T-helper 2 cell treated with Interferon-gamma antibody and Interleukin-4, amounts not matched to agents 100 ng/mL and 5 ng/mL, for 36 hours (primary cell): ENCODE measurements at regions not wholly inside any gene's neighbourhood (a gene's known extent, or its start where the extent isn't known, plus 50 kb on each side); places are given as distances from the start of the nearest gene placed in this dataset.
"Not testable (repeated sequence)": the region's sequence is repeated elsewhere in the genome, so short reads cannot be mapped to it uniquely, and the experiment has no call there.

Experiments used
- intact Hi-C: fragments of 100-400 bp; cut with micrococcal nuclease; formaldehyde crosslinking; loops from one replicate; pipeline ENCODE4 v1.15.1; 2023

- intact Hi-C loops, result no loop called here
Measured at GRCh38 chr16:73142053-73142854, 94.3 kb upstream of the ZFHX3 start.

- intact Hi-C loops, result no loop called here
Measured at GRCh38 chr16:73140929-73141328, 93.0 kb upstream of the ZFHX3 start.

GRCh38 chr16:73131156-73131862 lies 83.4 kb upstream of the ZFHX3 start:
- intact Hi-C loops, result no loop called here

- intact Hi-C loops, result no loop called here
Measured at GRCh38 chr16:73129455-73129854, 81.5 kb upstream of the ZFHX3 start.

GRCh38 chr16:73126525-73126853 lies 78.6 kb upstream of the ZFHX3 start:
- intact Hi-C loops, result no loop called here

GRCh38 chr16:73125850-73126524 lies 78.1 kb upstream of the ZFHX3 start:
- intact Hi-C loops, result no loop called here

GRCh38 chr16:73124665-73125375 lies 76.9 kb upstream of the ZFHX3 start:
- intact Hi-C loops, result no loop called here

- intact Hi-C loops, result no loop called here
Measured at GRCh38 chr16:73124097-73124652, 76.2 kb upstream of the ZFHX3 start.

GRCh38 chr16:73122604-73123391 lies 74.9 kb upstream of the ZFHX3 start:
- intact Hi-C loops, result no loop called here

- intact Hi-C loops, result no loop called here
Measured at GRCh38 chr16:73116576-73116975, 68.6 kb upstream of the ZFHX3 start.

GRCh38 chr16:73113336-73113735 lies 65.4 kb upstream of the ZFHX3 start:
- intact Hi-C loops, result no loop called here

GRCh38 chr16:73108195-73108963 lies 60.5 kb upstream of the ZFHX3 start:
- intact Hi-C loops, result no loop called here

- intact Hi-C loops, result no loop called here
Measured at GRCh38 chr16:73107371-73107770, 59.4 kb upstream of the ZFHX3 start.

- intact Hi-C loops, result no loop called here
Measured at GRCh38 chr16:73106329-73107034, 58.6 kb upstream of the ZFHX3 start.

GRCh38 chr16:73101568-73101967 lies 53.6 kb upstream of the ZFHX3 start:
- intact Hi-C loops, result no loop called here

GRCh38 chr16:73099601-73100000 lies 51.7 kb upstream of the ZFHX3 start:
- intact Hi-C loops, result not testable (repeated sequence)
